HepG2 (cell line): ENCODE measurements at regions not wholly inside any gene's neighbourhood (a gene's known extent, or its start where the extent isn't known, plus 50 kb on each side); places are given as distances from the start of the nearest gene placed in this dataset.

Source experiments
- AGO1 ChIP-seq: fragments of 200-400 bp; formaldehyde crosslinking; IDR thresholded peaks from 2 replicates; pipeline ENCODE4 v1.6.1; 2017; ENCODE audit warnings: mild to moderate bottlenecking, low read depth, low read length, moderate library complexity; ENCODE audit not compliant: poor library complexity, severe bottlenecking
- FOXA3 ChIP-seq: IDR thresholded peaks from 2 replicates; pipeline ENCODE4 v1.6.1; 2016; ENCODE audit warnings: missing genetic modification reagents, missing compliant biosample characterization
- GTF3A ChIP-seq: sonication (generic); formaldehyde crosslinking; conservative IDR thresholded peaks from 2 replicates; pipeline ENCODE4 v1.4.0; 2020; ENCODE audit warnings: mild to moderate bottlenecking, missing genetic modification reagents
- HDAC6 ChIP-seq: fragments of 200-600 bp; sonication (generic); IDR thresholded peaks from 2 replicates; pipeline ENCODE4 v1.7.0; 2017; ENCODE audit warnings: mild to moderate bottlenecking, antibody characterized with exemption, low read length, low read depth
- MAFF ChIP-seq: IDR thresholded peaks from 2 replicates; pipeline ENCODE4 v1.6.1; 2011; ENCODE audit warnings: low read depth, low read length, improper control_type of control experiment
- MED8 ChIP-seq: sonication (generic); formaldehyde crosslinking; IDR thresholded peaks from 2 replicates; pipeline ENCODE4 v1.8.1; 2023; ENCODE audit warnings: mild to moderate bottlenecking, missing genetic modification reagents; ENCODE audit not compliant: insufficient replicate concordance
- MEIS1 ChIP-seq: sonication (generic); formaldehyde crosslinking; IDR thresholded peaks from 2 replicates; pipeline ENCODE4 v1.9.0; 2021; ENCODE audit warnings: mild to moderate bottlenecking, missing genetic modification reagents, moderate library complexity, borderline replicate concordance
- NR3C1 ChIP-seq: sonication (generic); formaldehyde crosslinking; IDR thresholded peaks from 2 replicates; pipeline ENCODE4 v1.4.0; 2020; ENCODE audit warnings: missing genetic modification reagents
- SRF ChIP-seq: IDR thresholded peaks from 2 replicates; pipeline ENCODE4 v1.6.1; 2011; ENCODE audit warnings: mild to moderate bottlenecking, low read depth, low read length, moderate library complexity
- TAF1 ChIP-seq: sonication (generic); formaldehyde crosslinking; IDR thresholded peaks from 2 replicates; pipeline ENCODE4 v1.4.0; 2020; ENCODE audit warnings: missing genetic modification reagents
- ZBTB3 ChIP-seq: sonication (generic); formaldehyde crosslinking; IDR thresholded peaks from 2 replicates; pipeline ENCODE4 v1.4.0; 2020; ENCODE audit warnings: low read depth, mild to moderate bottlenecking, moderate library complexity, missing genetic modification reagents, borderline replicate concordance
- ZMYM2 ChIP-seq: sonication (generic); formaldehyde crosslinking; IDR thresholded peaks from 2 replicates; pipeline ENCODE4 v1.8.0; 2022; ENCODE audit warnings: mild to moderate bottlenecking, missing genetic modification reagents
- ZNF430 ChIP-seq: sonication (generic); formaldehyde crosslinking; IDR thresholded peaks from 2 replicates; pipeline ENCODE4 v1.9.0; 2021; ENCODE audit warnings: mild to moderate bottlenecking, missing genetic modification reagents
- ZNF543 ChIP-seq: sonication (generic); formaldehyde crosslinking; IDR thresholded peaks from 2 replicates; pipeline ENCODE4 v1.4.0; 2020; ENCODE audit warnings: mild to moderate bottlenecking, missing genetic modification reagents
- ZNF556 ChIP-seq: sonication (generic); formaldehyde crosslinking; IDR thresholded peaks from 2 replicates; pipeline ENCODE4 v1.4.0; 2020; ENCODE audit warnings: mild to moderate bottlenecking, missing genetic modification reagents, borderline replicate concordance
- ZNF572 ChIP-seq: sonication (generic); formaldehyde crosslinking; IDR thresholded peaks from 2 replicates; pipeline ENCODE4 v1.5.1; 2020; ENCODE audit warnings: mild to moderate bottlenecking, missing genetic modification reagents
- TF ChIP-seq, protein P1 (sequence below): sonication (generic); formaldehyde crosslinking; IDR thresholded peaks from 2 replicates; pipeline ENCODE4 v1.4.0; 2020; ENCODE audit warnings: mild to moderate bottlenecking, missing genetic modification reagents
- TF ChIP-seq, protein P2 (sequence below): sonication (generic); formaldehyde crosslinking; IDR thresholded peaks from 2 replicates; pipeline ENCODE4 v1.4.0; 2020; ENCODE audit warnings: missing genetic modification reagents
- TF ChIP-seq, protein P3 (sequence below): sonication (generic); formaldehyde crosslinking; IDR thresholded peaks from 2 replicates; pipeline ENCODE4 v1.4.0; 2020; ENCODE audit warnings: mild to moderate bottlenecking, missing genetic modification reagents
- TF ChIP-seq, protein P4 (sequence below): sonication (generic); formaldehyde crosslinking; IDR thresholded peaks from 2 replicates; pipeline ENCODE4 v1.4.0; 2020; ENCODE audit warnings: missing genetic modification reagents, borderline replicate concordance
- TF ChIP-seq, protein P5 (sequence below): fragments of 450-650 bp; IDR thresholded peaks from 2 replicates; pipeline ENCODE4 v1.6.1; 2017; ENCODE audit warnings: mild to moderate bottlenecking

DNA sequence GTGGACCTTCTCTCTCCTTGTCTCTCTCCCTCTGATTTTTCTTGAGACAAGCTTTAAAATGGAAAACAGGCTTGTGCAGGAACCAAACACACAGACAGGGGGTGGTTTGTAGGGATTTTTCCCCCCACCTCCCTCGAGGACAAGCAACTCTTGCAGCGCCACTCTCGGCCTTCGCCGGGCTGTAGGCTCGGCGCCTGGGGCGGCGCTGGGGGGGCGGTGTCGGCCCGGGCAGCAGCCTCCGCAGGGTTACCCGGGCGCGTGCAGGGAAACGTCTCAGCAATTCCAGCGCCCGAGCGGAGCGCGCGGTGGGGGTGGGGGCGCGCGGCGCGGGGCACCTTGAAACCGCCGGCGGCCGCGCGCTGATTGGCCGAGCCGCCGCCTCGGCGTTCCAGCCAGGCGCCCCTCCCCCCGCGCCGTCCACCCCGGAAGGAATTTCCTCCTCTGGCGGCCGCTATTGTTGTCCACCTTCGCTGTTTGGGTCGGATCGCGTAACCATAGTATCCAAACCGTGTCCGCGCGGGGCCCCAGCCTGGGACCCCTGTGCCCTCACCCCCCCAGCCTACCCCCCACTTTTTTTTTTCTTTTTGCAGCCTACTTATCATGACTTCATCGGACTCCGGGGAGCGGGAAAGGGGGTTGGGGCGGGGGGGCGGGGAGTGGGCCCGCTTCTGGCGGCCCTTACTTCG is 59.8 kb upstream of the ACOT11 start (continued):
- TF ChIP-seq, protein P1, sequence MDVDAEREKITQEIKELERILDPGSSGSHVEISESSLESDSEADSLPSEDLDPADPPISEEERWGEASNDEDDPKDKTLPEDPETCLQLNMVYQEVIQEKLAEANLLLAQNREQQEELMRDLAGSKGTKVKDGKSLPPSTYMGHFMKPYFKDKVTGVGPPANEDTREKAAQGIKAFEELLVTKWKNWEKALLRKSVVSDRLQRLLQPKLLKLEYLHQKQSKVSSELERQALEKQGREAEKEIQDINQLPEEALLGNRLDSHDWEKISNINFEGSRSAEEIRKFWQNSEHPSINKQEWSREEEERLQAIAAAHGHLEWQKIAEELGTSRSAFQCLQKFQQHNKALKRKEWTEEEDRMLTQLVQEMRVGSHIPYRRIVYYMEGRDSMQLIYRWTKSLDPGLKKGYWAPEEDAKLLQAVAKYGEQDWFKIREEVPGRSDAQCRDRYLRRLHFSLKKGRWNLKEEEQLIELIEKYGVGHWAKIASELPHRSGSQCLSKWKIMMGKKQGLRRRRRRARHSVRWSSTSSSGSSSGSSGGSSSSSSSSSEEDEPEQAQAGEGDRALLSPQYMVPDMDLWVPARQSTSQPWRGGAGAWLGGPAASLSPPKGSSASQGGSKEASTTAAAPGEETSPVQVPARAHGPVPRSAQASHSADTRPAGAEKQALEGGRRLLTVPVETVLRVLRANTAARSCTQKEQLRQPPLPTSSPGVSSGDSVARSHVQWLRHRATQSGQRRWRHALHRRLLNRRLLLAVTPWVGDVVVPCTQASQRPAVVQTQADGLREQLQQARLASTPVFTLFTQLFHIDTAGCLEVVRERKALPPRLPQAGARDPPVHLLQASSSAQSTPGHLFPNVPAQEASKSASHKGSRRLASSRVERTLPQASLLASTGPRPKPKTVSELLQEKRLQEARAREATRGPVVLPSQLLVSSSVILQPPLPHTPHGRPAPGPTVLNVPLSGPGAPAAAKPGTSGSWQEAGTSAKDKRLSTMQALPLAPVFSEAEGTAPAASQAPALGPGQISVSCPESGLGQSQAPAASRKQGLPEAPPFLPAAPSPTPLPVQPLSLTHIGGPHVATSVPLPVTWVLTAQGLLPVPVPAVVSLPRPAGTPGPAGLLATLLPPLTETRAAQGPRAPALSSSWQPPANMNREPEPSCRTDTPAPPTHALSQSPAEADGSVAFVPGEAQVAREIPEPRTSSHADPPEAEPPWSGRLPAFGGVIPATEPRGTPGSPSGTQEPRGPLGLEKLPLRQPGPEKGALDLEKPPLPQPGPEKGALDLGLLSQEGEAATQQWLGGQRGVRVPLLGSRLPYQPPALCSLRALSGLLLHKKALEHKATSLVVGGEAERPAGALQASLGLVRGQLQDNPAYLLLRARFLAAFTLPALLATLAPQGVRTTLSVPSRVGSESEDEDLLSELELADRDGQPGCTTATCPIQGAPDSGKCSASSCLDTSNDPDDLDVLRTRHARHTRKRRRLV = no peak
- TF ChIP-seq, protein P2, sequence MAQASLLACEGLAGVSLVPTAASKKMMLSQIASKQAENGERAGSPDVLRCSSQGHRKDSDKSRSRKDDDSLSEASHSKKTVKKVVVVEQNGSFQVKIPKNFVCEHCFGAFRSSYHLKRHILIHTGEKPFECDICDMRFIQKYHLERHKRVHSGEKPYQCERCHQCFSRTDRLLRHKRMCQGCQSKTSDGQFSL (CRISPR knock-in tag) = peak; percentile 96
- TF ChIP-seq MAFF (no peak), SRF (no peak), ZNF430 (CRISPR knock-in tag) (peak; percentile 50; the same call in 1 of the 2 replicates), GTF3A (CRISPR knock-in tag) (no peak), TAF1 (CRISPR knock-in tag) (no peak; the same call in 1 of the 2 replicates), ZNF556 (CRISPR knock-in tag) (no peak), FOXA3 (CRISPR knock-in tag) (peak; percentile 40), ZNF572 (CRISPR knock-in tag) (no peak), NR3C1 (CRISPR knock-in tag) (no peak), MEIS1 (no peak), AGO1 (no peak), MED8 (peak; percentile 21), ZNF543 (CRISPR knock-in tag) (no peak), ZMYM2 (CRISPR knock-in tag) (no peak), HDAC6 (no peak), ZBTB3 (CRISPR knock-in tag) (no peak)
- TF ChIP-seq, protein P3, sequence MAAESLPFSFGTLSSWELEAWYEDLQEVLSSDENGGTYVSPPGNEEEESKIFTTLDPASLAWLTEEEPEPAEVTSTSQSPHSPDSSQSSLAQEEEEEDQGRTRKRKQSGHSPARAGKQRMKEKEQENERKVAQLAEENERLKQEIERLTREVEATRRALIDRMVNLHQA (CRISPR knock-in tag) = no peak
- TF ChIP-seq, protein P4, sequence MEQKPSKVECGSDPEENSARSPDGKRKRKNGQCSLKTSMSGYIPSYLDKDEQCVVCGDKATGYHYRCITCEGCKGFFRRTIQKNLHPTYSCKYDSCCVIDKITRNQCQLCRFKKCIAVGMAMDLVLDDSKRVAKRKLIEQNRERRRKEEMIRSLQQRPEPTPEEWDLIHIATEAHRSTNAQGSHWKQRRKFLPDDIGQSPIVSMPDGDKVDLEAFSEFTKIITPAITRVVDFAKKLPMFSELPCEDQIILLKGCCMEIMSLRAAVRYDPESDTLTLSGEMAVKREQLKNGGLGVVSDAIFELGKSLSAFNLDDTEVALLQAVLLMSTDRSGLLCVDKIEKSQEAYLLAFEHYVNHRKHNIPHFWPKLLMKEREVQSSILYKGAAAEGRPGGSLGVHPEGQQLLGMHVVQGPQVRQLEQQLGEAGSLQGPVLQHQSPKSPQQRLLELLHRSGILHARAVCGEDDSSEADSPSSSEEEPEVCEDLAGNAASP (CRISPR knock-in tag) = no peak
- TF ChIP-seq, protein P5, sequence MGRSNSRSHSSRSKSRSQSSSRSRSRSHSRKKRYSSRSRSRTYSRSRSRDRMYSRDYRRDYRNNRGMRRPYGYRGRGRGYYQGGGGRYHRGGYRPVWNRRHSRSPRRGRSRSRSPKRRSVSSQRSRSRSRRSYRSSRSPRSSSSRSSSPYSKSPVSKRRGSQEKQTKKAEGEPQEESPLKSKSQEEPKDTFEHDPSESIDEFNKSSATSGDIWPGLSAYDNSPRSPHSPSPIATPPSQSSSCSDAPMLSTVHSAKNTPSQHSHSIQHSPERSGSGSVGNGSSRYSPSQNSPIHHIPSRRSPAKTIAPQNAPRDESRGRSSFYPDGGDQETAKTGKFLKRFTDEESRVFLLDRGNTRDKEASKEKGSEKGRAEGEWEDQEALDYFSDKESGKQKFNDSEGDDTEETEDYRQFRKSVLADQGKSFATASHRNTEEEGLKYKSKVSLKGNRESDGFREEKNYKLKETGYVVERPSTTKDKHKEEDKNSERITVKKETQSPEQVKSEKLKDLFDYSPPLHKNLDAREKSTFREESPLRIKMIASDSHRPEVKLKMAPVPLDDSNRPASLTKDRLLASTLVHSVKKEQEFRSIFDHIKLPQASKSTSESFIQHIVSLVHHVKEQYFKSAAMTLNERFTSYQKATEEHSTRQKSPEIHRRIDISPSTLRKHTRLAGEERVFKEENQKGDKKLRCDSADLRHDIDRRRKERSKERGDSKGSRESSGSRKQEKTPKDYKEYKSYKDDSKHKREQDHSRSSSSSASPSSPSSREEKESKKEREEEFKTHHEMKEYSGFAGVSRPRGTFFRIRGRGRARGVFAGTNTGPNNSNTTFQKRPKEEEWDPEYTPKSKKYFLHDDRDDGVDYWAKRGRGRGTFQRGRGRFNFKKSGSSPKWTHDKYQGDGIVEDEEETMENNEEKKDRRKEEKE = no peak
